ENCODE measurements at regions not wholly inside any gene's neighbourhood (a gene's known extent, or its start where the extent isn't known, plus 50 kb on each side); places are given as distances from the start of the nearest gene placed in this dataset.

- TF ChIP-seq, protein P1, sequence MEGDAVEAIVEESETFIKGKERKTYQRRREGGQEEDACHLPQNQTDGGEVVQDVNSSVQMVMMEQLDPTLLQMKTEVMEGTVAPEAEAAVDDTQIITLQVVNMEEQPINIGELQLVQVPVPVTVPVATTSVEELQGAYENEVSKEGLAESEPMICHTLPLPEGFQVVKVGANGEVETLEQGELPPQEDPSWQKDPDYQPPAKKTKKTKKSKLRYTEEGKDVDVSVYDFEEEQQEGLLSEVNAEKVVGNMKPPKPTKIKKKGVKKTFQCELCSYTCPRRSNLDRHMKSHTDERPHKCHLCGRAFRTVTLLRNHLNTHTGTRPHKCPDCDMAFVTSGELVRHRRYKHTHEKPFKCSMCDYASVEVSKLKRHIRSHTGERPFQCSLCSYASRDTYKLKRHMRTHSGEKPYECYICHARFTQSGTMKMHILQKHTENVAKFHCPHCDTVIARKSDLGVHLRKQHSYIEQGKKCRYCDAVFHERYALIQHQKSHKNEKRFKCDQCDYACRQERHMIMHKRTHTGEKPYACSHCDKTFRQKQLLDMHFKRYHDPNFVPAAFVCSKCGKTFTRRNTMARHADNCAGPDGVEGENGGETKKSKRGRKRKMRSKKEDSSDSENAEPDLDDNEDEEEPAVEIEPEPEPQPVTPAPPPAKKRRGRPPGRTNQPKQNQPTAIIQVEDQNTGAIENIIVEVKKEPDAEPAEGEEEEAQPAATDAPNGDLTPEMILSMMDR (IDR thresholded peaks at IDR 0.05): no peak
- TF ChIP-seq, protein P2, sequence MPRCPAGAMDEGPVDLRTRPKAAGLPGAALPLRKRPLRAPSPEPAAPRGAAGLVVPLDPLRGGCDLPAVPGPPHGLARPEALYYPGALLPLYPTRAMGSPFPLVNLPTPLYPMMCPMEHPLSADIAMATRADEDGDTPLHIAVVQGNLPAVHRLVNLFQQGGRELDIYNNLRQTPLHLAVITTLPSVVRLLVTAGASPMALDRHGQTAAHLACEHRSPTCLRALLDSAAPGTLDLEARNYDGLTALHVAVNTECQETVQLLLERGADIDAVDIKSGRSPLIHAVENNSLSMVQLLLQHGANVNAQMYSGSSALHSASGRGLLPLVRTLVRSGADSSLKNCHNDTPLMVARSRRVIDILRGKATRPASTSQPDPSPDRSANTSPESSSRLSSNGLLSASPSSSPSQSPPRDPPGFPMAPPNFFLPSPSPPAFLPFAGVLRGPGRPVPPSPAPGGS (IDR thresholded peaks at IDR 0.05): no peak
- no peak for TF ChIP-seq GATA3 (IDR thresholded peaks at IDR 0.05; ENCODE audit: borderline replicate concordance)
- TF ChIP-seq REST (IDR thresholded peaks at IDR 0.05): no peak
- no peak for TF ChIP-seq RCOR1 (IDR thresholded peaks at IDR 0.05; ENCODE audit: low read depth, low read length)
- TF ChIP-seq MYC (IDR thresholded peaks at IDR 0.05; ENCODE audit: borderline replicate concordance, low read length): no peak
- TF ChIP-seq, protein P3, sequence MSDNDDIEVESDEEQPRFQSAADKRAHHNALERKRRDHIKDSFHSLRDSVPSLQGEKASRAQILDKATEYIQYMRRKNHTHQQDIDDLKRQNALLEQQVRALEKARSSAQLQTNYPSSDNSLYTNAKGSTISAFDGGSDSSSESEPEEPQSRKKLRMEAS (IDR thresholded peaks at IDR 0.05): no peak
- no peak for TF ChIP-seq JUNB (IDR thresholded peaks at IDR 0.05)
- no peak for TF ChIP-seq EP300 (IDR thresholded peaks at IDR 0.05)
- TF ChIP-seq POLR2A (IDR thresholded peaks at IDR 0.05; ENCODE audit: low read length): no peak
- no peak for TF ChIP-seq CHD2 (IDR thresholded peaks at IDR 0.05; ENCODE audit: low read length, partially characterized antibody)
- TF ChIP-seq RNF2 (IDR thresholded peaks at IDR 0.05; ENCODE audit: borderline replicate concordance, low read depth): no peak
Measured at GRCh38 chr4:148962539-148963290, 520.5 kb upstream of the NR3C2 start.
